Right cardiac atrium (tissue), 5 donors: ENCODE measurements at regions not wholly inside any gene's neighbourhood (a gene's known extent, or its start where the extent isn't known, plus 50 kb on each side); places are given as distances from the start of the nearest gene placed in this dataset.

Experiments used
- ATAC-seq, 2 donors: fragments of 200-7000 bp; cut with Tn5 transposase; one replicate each; pipeline versions ENCODE4 v1.8.0 to v1.9.1; 2020; ENCODE audit warnings: moderate library complexity in 2 of 2, mild to moderate bottlenecking in 1 of 2
- DNase-seq, 3 donors: peaks; one replicate each; pipeline ENCODE4 v3.0.0-alpha.2; 2020
- H3K27ac ChIP-seq: one replicate; pipeline ENCODE4 v1.5.1; 2013; ENCODE audit warnings: mild to moderate bottlenecking, low read length, control low read depth, moderate library complexity
- H3K27me3 ChIP-seq: one replicate; pipeline ENCODE4 v1.6.1; 2013; ENCODE audit not compliant: control insufficient read depth, insufficient read depth
- H3K4me1 ChIP-seq: one replicate; pipeline ENCODE4 v1.6.1; 2013; ENCODE audit warnings: low read length; ENCODE audit not compliant: control insufficient read depth, insufficient read depth
- H3K4me3 ChIP-seq: one replicate; pipeline ENCODE4 v1.5.1; 2013; ENCODE audit warnings: low read length, control low read depth
- H3K9me3 ChIP-seq: one replicate; pipeline ENCODE4 v1.6.1; 2013; ENCODE audit warnings: low read length; ENCODE audit not compliant: control insufficient read depth
- WGBS: extraction: QIAGEN DNeasy Blood & Tissue Kit; methylation state at CpG from one replicate; pipeline ENCODE4 v1.1.7; 2013; 5-methylcytosine and 5-hydroxymethylcytosine counted together
- intact Hi-C, 4 donors: fragments of 100-400 bp; cut with DNase I; formaldehyde crosslinking; loops; one replicate each; pipeline versions ENCODE4 v1.11.0 to v1.14.0; 2022 to 2023
- donor health status: healthy with polysubstance abuse.
- donor health status: DM: no; HTN: yes; CAD: no.
- donor health status: DM: no; HTN: no; CAD: no.
- donor health status: DM: no; HTN: yes; CAD: no; lungs with severe emphysema.
- donor health status: DM: yes; HTN: yes; CAD: no.

GRCh38 chr9:38295764-38296163 is 96.7 kb upstream of the ALDH1B1 start:
- 80% methylated on average over 3 of the region's 3 CpGs for WGBS
- Histone ChIP-seq H3K4me1 (no peaks in the 10 kb centered on the region), H3K27me3 (no peaks in the 10 kb centered on the region), H3K4me3 (no peak overlapping the region), H3K27ac (no peak overlapping the region), H3K9me3 (no peaks in the 10 kb centered on the region)
- intact Hi-C loops = no loop called here
- ATAC-seq (no peak), DNase-seq (no peak)

GRCh38 chr9:38294220-38294960 is 98.1 kb upstream of the ALDH1B1 start:
- Histone ChIP-seq H3K9me3 (no peaks in the 10 kb centered on the region), H3K27me3 (no peaks in the 10 kb centered on the region), H3K4me1 (no peaks in the 10 kb centered on the region), H3K4me3 (no peak overlapping the region), H3K27ac (no peak overlapping the region)
- intact Hi-C loops = no loop called here
- DNase-seq = peak in 2 of 3 donors; percentile 22 to 66
- 50% methylated on average over 8 of the region's 8 CpGs for WGBS
- ATAC-seq = no peak

GRCh38 chr9:38293022-38293421 is 99.5 kb upstream of the ALDH1B1 start:
- 83% methylated on average over 4 of the region's 4 CpGs for WGBS
- H3K27me3 ChIP-seq = no peaks in the 10 kb centered on the region
- ATAC-seq (no peak), DNase-seq (no peak)
- H3K4me3 ChIP-seq = no peak overlapping the region
- no peaks in the 10 kb centered on the region for H3K9me3 ChIP-seq
- H3K27ac ChIP-seq = no peak overlapping the region
- no peaks in the 10 kb centered on the region for H3K4me1 ChIP-seq
- intact Hi-C loops = no loop called here

DNA sequence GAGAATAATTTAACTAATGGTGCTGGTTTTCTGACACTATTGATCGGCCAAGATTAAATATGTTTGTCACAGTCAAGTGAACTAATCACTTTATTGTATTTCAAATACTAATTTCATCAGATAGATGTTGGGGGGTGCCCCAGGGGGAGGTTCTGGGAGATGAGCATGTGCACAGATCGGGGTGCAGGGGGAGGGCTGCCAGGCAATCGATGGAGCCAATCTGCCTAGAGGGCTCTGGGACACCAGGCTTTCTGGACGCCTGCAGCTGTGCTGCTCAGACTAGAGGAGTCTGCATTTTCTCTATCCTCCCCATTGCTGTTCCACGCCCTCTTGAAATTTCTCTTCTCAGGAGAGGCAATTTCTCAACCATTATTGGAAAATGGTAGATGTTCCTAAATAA is 100.0 kb upstream of the ALDH1B1 start:
- ATAC-seq (no peak), DNase-seq (no peak)
- 89% methylated on average over 5 of the region's 5 CpGs for WGBS
- Histone ChIP-seq H3K27ac (no peak overlapping the region), H3K4me1 (no peaks in the 10 kb centered on the region), H3K27me3 (no peaks in the 10 kb centered on the region), H3K4me3 (no peak overlapping the region), H3K9me3 (no peaks in the 10 kb centered on the region)
- intact Hi-C loops = no loop called here

DNA sequence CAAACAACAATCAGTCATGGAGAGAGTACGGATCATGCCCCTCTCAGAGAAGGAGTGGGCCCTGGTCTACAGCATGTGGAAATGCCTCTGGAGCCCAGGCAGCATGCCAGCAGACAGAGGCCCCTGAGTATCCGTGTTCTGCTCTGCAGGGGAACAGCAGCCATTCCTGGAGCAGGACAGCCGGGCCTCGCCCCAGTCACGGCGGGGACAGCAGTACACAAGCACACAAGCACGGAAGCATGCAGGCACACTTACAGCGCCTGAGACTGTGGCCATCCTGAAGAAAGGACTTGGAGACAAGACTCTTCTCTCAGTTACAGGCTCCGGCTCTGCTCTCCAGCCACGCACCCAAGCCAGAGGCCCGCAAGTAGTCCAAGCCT is 102.6 kb upstream of the ALDH1B1 start:
- H3K9me3 ChIP-seq = no peaks in the 10 kb centered on the region
- no peak for ATAC-seq
- H3K27me3 ChIP-seq = no peaks in the 10 kb centered on the region
- H3K4me1 ChIP-seq = no peaks in the 10 kb centered on the region
- no peak for DNase-seq
- intact Hi-C loops = no loop called here
- no peak overlapping the region for H3K4me3 ChIP-seq
- no peak overlapping the region for H3K27ac ChIP-seq
- 86% methylated on average over 11 of the region's 11 CpGs for WGBS

DNA sequence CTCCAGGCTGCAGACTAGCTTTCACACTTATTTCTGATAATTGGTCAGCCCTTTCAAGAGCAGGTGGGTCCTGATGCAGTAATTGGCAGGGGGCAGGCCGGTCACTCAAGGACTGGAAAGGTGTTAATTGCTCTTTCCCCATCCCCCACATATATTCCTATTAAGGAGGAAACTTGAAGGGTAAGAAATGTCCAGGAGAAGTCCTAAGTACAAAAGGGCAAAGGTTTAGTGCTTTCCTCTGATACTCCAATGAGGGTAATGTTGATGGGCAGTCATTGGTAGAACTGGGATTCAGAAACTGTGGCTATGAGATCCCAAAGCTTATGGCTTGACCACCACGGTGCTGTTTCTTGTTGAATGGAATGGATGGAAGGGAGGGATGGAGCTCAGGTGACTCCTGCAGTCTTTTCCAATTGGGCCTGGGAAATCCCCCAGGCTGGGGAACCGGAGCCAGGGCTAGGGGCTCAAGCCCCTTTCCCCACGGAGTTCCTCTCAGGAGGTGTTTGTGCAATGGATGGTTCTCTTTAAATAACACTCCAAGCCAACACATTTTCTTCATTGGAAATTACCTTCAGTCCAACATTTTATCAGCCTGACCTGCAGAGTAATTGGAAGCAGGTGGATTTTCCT is 103.2 kb upstream of the ALDH1B1 start:
- Histone ChIP-seq H3K4me3 (no peak overlapping the region), H3K27ac (no peak overlapping the region), H3K4me1 (no peaks in the 10 kb centered on the region), H3K9me3 (no peaks in the 10 kb centered on the region), H3K27me3 (no peaks in the 10 kb centered on the region)
- DNase-seq = no peak
- 79% methylated on average over 4 of the region's 4 CpGs for WGBS
- ATAC-seq = no peak
- intact Hi-C loops = no loop called here

GRCh38 chr9:38288502-38288901 is 104.0 kb upstream of the ALDH1B1 start:
- intact Hi-C loops = no loop called here
- Histone ChIP-seq H3K4me3 (no peak overlapping the region), H3K4me1 (no peaks in the 10 kb centered on the region), H3K27me3 (no peaks in the 10 kb centered on the region), H3K9me3 (no peaks in the 10 kb centered on the region), H3K27ac (no peak overlapping the region)
- DNase-seq (no peak), ATAC-seq (no peak)
- 75% methylated on average over 2 of the region's 2 CpGs for WGBS

GRCh38 chr9:38287420-38287985 is 105.0 kb upstream of the ALDH1B1 start:
- Histone ChIP-seq H3K4me1 (no peaks in the 10 kb centered on the region), H3K9me3 (no peaks in the 10 kb centered on the region), H3K27ac (no peak overlapping the region), H3K4me3 (no peak overlapping the region), H3K27me3 (no peaks in the 10 kb centered on the region)
- intact Hi-C loops = no loop called here
- DNase-seq = no peak
- 91% methylated on average over 2 of the region's 2 CpGs for WGBS
- no peak for ATAC-seq

DNA sequence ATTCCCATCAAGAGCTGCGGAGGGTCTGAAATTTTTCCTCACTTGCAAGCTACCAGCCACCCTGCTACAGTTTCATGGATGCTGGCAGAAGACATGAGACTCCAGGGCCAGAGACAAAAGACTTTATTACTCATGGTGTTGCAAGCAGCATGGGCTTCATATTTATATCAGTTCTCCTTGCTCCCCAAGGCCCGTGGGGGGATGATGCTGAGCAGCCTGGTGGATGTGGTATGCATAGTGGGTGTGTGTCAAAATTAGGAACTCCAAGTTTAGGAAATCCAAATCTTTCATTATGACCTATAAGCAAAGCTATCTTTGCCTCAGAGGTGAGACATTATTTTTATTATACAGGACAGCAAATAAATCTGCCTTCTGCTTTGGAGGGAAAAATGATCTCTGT is 105.7 kb upstream of the ALDH1B1 start:
- DNase-seq = no peak
- WGBS = 84% methylated on average over 2 of the region's 2 CpGs

DNA sequence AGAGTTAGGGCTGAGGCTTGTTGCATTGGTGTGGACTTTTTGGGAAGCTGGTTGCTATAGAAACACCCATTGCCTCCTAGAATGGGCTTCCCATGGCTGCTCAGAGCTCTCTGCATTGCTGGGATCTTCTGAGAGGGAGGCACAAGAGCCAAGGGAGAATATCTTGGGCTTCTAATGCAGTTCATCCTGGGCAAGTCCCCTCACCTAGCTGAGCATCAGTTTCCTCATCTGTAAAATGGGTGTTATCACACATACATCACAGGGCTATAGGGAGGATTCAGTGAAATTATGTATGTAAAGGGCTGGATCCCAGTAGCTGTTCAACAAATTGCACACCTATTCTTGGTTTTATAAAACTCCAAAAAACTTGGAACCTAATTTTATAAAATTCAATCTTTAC is 106.1 kb upstream of the ALDH1B1 start:
- ATAC-seq (no peak), DNase-seq (no peak)
- no peak overlapping the region for H3K27ac ChIP-seq
- no peak overlapping the region for H3K4me3 ChIP-seq
- H3K4me1 ChIP-seq = no peaks in the 10 kb centered on the region
- H3K27me3 ChIP-seq = no peaks in the 10 kb centered on the region
- H3K9me3 ChIP-seq = no peaks in the 10 kb centered on the region
- intact Hi-C loops = no loop called here

More for the DNA sequence above, 105.7 kb upstream of the ALDH1B1 start:
- no peak for ATAC-seq
- Histone ChIP-seq H3K4me3 (no peak overlapping the region), H3K27ac (no peak overlapping the region), H3K4me1 (no peaks in the 10 kb centered on the region), H3K27me3 (no peaks in the 10 kb centered on the region), H3K9me3 (no peaks in the 10 kb centered on the region)
- intact Hi-C loops = no loop called here

GRCh38 chr9:38285236-38285635 is 107.3 kb upstream of the ALDH1B1 start:
- H3K27ac ChIP-seq = no peak overlapping the region
- intact Hi-C loops = no loop called here
- no peak for ATAC-seq

More at GRCh38 chr9:38285236-38285635, 107.3 kb upstream of the ALDH1B1 start:
- WGBS = 48% methylated on average over 2 of the region's 2 CpGs
- DNase-seq = no peak
- no peaks in the 10 kb centered on the region for H3K9me3 ChIP-seq
- H3K4me1 ChIP-seq = no peaks in the 10 kb centered on the region
- no peaks in the 10 kb centered on the region for H3K27me3 ChIP-seq
- no peak overlapping the region for H3K4me3 ChIP-seq
